KG1 (cell line): ENCODE measurements at regions not wholly inside any gene's neighbourhood (a gene's known extent, or its start where the extent isn't known, plus 50 kb on each side); places are given as distances from the start of the nearest gene placed in this dataset.
"Not testable (repeated sequence)": the region's sequence is repeated elsewhere in the genome, so short reads cannot be mapped to it uniquely, and the experiment has no call there.

Experiments used
- DNase-seq: peaks from one replicate; lab custom pipeline; 2025; lab: John Stamatoyannopoulos, UW

DNA sequence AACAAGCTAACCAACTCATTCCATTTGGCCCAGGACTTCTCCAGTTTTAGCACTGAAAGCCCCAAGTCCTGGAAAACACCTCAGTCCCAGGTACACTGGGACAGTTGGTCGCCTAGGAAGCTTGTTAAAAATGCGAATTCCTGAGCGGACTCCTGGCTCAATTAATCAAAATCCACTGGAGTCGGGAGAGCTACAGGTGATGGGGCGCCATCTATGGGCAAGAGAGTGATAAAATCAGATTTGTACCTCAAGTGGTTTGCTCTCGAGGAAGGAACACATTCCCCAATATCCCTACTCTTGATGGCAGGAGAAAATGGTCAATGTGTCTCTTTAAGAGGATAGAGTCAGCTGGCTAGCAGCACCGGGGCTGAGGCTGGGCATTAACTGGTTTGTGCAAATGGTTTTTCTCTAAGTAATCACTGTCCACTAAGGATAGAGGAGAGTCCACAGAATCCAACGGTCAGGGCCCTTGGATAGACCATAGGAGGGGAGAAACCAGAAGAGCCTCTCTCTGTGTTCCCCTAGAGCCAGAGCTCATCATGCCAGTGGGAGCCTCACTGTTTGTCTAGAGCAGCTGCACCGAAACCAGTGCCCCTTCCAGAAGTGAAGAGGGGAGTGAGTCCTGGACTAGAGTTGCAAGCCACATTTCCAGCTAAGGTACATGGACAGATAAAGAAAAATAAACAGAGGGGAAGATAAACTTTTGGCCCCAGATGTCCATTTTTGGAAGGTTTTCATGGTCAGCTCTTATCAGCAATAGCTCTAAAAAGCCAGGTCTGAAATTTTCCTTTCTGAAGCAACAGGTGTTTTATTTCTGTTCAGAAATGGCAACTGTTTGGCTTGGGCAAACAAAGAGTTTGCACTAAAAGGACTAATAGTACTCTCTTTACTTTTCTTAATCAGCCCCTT, 148.5 kb downstream of the TENT5C start:
- DNase-seq, result peak; percentile 38

- no peak for DNase-seq
Observed at GRCh38 chr1:117757668-117758067, 151.8 kb downstream of the TENT5C start.

GRCh38 chr1:117758444-117759316, 152.8 kb downstream of the TENT5C start:
- DNase-seq, result peak; percentile 43

- DNase-seq, result no peak
Observed at GRCh38 chr1:117759535-117759934, 153.7 kb downstream of the TENT5C start.

GRCh38 chr1:117760069-117760468, 154.2 kb downstream of the TENT5C start:
- DNase-seq, result no peak

DNA sequence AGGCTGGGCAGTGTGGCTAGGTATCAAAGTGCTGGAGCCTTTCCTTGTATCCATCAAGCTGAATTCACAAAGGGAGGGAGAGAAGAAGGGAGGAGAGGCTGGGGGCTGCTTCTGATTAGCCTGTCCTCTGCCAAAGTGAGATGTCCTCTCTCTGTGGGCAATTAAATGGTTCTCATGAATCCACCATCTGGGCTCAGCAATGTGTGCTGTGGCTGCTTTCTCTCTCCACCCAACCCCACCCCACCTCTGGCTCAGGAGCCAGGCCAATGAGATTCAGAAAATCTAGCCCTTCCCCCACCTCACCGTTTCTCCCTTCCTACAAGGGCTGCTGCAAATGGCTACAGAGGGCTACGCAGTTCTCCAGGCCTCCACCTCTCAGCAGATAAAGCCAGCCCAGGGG, 154.6 kb downstream of the TENT5C start:
- DNase-seq, result no peak

DNA sequence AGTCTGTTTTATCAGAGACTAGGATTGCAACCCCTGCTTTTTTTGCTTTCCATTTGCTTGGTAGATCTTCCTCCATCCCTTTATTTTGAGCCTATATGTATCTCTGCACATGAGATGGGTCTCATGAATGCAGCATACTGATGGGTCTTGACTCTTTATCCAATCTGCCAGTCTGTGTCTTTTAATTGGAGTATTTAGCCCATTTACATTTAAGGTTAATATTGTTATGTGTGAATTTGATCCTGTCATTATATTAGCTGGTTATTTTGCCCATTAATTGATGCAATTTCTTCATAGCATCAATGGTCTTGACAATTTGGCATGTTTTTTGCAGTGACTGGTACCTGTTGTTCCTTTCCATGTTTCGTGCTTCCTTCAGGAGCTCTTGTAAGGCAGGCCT, 161.7 kb downstream of the GDAP2 start:
- DNase-seq, result not testable (repeated sequence)

DNA sequence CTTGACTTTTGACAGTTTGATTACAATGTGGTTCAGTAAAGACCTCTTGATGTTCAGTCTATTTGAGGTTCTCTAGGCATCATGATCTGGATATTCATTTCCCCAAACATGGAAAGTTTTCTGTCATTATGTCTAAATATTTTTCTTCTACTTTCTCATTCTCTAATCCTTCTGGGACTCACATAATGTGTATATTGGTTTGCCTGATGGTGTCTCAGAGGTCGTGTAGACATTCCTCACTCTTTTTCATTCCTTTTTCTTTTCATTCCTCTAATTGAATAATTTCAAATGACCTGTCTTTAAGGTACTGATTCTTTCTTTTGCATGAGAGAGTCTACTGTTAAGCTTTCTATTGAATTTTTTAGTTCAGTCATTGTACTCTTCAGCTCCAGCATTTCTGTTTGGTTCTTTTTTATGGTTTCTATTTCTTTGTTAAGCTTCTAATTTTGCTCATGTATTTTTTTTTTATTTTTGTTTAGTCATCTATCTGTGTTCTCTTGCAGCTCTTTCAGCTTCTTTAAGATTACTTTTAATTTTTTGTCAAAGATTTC, 158.4 kb downstream of the GDAP2 start:
- DNase-seq, result no peak

- DNase-seq, result no peak
Observed at GRCh38 chr1:117779364-117779763, 150.1 kb downstream of the GDAP2 start.

DNA sequence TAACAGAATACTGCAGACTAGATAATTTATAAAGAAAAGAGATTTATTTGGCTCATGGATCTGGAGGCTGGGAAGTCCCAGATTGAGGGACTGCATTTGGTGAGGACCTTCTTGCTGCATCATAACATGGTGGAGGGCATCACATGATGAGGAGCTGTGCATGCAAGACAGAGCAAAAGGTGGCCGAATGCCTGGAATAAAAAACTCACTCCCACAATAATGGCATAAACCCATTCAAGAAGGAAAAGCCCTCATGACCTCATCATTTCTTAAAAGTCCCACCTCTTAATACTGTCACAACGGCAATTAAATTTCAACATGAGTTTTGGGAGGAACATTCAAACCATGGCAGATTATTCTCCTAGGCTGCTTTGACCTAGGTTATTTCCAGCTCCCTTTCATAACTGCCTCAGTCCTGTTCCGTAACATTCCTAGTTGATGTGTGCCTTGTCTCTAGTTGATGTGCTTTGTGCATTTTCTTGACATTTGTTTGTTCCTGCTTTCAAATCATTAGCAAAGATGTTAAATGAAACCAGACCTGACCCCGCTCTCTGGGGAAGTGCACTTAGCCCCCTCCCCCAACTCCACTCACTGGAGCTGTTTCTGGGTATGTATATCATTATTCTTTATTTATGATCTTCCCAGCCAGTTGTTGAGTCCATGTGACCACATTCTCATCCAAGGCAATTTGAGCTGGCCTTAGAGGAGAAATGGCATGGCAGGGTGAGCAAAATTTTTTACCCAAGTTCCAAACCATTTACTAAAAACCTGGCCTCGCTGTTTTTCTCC, 148.5 kb downstream of the GDAP2 start:
- no peak for DNase-seq

GRCh38 chr1:117782056-117782455, 147.4 kb downstream of the GDAP2 start:
- DNase-seq, result no peak

DNA sequence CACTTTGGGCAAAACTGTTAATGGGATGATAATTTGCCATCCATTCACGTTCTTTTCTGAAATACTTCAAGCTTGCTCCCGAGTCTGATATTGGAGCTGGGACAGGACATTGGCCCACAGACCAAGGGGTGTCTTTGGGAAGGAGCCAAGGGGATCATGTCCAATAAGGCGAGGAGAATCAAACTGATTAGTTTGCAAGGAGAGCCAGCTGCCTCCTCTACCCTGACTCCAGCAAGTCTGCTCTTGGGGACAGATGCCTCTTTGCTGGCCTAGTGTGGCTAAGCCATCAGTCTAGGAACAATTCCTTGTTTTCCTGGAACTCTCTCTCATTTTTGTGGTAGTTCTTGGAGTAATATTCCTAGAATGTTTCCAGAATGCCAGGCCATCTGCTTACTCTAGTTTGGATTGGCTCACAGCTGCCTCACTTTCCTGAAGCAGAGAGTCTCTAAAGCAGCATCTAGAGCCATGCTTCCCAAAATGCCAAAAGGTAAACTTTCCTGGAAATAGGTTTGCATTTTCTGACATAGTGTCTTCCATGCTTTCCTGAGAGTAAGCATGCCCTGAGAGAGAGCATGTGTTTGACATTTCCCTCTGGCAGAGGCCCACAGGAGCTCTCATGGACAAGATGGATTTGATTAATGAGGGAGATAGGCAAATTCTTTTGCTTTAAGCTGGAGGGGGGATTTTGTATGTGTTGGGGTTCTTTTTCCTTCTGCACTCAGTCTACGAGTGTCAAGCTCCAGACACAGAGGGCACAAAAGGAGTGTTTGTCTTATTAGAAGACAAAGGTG, 145.6 kb downstream of the GDAP2 start:
- DNase-seq, result no peak

- DNase-seq, result no peak
Observed at GRCh38 chr1:117788014-117788413, 141.4 kb downstream of the GDAP2 start.

DNA sequence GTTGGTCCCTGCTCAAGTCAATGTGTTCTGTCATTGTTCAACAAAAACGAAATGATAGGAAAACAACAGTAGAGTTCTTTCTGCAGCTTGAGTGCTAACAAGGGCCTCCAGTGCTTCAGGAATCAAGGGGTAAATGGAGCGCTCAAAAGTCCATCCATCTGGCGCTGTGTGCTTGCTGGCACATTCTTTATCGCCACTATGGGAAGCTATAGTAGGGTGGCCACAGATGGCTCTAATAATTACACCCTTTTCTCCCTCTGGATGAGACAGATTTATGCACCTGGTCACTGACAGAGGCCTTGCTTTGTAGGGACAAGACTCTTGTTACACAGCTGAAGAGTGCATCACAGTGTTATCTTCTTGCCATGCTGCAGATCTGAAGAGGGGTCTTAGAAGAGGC, 136.0 kb downstream of the GDAP2 start:
- no peak for DNase-seq

GRCh38 chr1:117794073-117794472, 135.3 kb downstream of the GDAP2 start:
- DNase-seq, result no peak

GRCh38 chr1:117795190-117795589, 134.2 kb downstream of the GDAP2 start:
- DNase-seq, result no peak

DNA sequence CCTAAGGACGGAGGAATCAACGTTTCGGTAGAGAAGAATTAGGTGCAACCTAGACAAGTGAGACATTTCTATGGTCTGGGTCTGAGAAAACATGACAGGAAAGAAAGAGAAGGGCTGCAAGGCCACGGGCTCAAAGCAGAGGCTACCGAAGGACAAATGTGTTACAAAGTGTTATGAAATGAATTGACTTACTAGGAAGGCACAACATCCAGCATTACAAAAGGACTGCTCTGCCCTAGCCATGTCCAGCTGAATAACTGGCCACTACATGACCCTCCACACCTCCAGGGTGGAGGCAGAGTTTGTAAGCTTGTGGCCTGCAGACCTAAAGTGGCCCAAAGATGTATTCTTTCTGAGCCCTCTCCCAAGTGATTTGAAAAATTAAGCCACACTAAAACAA, 133.6 kb downstream of the GDAP2 start:
- no peak for DNase-seq

DNA sequence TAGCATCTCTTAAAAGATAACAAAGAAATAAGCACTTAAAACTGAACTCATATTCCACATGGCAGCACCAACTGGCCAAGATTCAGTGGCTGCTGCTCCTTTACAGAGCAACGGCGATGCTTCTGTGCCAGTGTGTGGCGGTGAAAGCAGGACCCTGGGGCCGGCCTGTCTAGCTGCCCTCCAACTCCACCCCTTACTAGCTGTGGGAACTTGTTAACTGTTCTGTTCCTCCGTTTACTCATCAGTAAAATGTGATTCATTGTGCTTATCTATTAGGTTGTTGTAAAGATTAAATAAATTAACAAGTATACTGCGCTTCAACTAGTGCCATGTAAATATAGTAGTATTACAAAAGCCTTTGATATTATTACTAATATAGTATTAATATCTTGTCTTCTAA, 133.2 kb downstream of the GDAP2 start:
- DNase-seq, result no peak

DNA sequence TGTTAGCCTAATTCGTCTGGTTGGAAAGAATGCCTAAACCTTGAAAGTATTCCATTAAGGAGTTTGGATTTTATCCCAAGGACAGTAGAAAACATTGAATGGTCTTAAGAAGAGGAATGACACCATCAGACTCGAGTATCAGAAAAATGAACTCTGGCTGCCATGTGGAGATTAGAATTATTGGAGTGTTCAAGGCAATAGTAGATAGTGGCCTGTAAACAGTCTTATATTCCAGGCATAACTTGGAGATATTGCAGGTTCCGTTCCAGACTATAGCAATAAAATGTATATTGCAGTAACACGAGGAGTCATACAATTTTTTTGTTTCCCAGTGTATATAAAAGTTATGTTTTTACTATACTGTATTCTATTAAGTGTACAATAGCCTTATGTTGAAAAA, 130.9 kb downstream of the GDAP2 start:
- DNase-seq, result no peak

DNA sequence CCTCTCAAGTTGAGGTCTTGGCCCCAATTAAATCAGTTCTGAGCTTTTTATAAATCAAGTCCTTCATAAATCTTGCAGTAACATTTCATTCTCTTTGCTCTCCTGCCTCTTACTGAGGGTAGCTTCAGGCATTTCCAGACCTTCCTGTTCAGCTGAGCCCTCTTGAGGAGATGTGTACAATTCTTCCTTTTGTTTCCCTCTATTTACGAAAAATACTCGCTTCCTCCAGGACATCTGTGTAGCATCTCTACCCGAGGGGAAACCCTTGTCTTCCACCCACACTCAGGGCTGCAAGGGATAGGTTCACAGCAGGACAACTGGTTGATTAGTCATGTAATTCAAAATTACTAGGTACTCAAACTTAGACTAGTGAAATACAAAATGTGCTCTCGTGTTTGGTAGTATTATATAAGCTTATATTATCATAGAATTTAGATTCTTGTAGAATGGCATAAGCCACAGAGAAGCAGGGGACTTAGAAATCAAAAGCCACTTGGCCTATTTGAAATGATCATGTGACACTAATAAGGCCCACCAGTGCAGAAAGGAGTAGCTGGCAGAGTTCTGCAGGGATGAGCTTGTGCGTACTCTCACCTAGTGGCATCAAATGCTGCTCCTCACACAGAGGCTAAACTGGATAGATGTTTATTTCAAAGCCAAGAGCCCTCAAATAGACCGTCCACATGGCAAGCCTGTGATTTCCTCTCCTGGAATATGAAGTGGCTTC, 126.7 kb downstream of the GDAP2 start:
- DNase-seq, result no peak
